OCI-LY3 (cell line): ENCODE measurements at regions not wholly inside any gene's neighbourhood (a gene's known extent, or its start where the extent isn't known, plus 50 kb on each side); places are given as distances from the start of the nearest gene placed in this dataset.

Experiments used
- H2AFZ ChIP-seq: fragments of 200-600, 300-600 bp; shearing (Covaris generic); 2 replicates; pipeline ENCODE4 v1.6.0; 2014; ENCODE audit warnings: antibody characterized with exemption, low read depth, low read length
- H3K27ac ChIP-seq: fragments of 200-600, 300-600 bp; sonication (generic); 2 replicates; pipeline ENCODE4 v1.5.1; 2014; ENCODE audit warnings: mild to moderate bottlenecking, low read length, moderate library complexity, mixed read lengths
- H3K27me3 ChIP-seq: fragments of 200-600, 300-600 bp; sonication (generic); 2 replicates; pipeline ENCODE4 v1.6.1; 2014; ENCODE audit warnings: low read depth, low read length, mixed read lengths
- H3K36me3 ChIP-seq: fragments of 200-600, 300-600 bp; sonication (generic); replicated peaks from 2 replicates; pipeline ENCODE3; 2014; ENCODE audit warnings: low read depth, low read length, mixed read lengths
- H3K4me1 ChIP-seq: fragments of 300-600, 200-600 bp; sonication (generic); 2 replicates; pipeline ENCODE4 v1.6.1; 2014; ENCODE audit warnings: low read length, mixed read lengths
- H3K4me2 ChIP-seq: fragments of 200-600, 300-600 bp; sonication (generic); 2 replicates; pipeline ENCODE4 v1.6.1; 2014; ENCODE audit warnings: low read length, mixed read lengths
- H3K4me3 ChIP-seq: fragments of 300-600, 200-600 bp; sonication (generic); 2 replicates; pipeline ENCODE4 v1.5.1; 2014; ENCODE audit warnings: antibody characterized with exemption, mild to moderate bottlenecking, low read length, moderate library complexity
- H3K79me2 ChIP-seq: fragments of 300-600, 200-600 bp; shearing (Covaris generic); 2 replicates; pipeline ENCODE4 v1.6.1; 2014; ENCODE audit warnings: mild to moderate bottlenecking, low read length, mixed read lengths
- H3K9ac ChIP-seq: fragments of 300-600, 200-600 bp; shearing (Covaris generic); 2 replicates; pipeline ENCODE4 v1.6.0; 2014; ENCODE audit warnings: mild to moderate bottlenecking, low read length, moderate library complexity
- H3K9me3 ChIP-seq: fragments of 200-600, 300-600 bp; shearing (Covaris generic); 2 replicates; pipeline ENCODE4 v1.6.1; 2014; ENCODE audit warnings: low read length, mixed read lengths; ENCODE audit not compliant: insufficient read depth
- H4K20me1 ChIP-seq: fragments of 200-600, 300-600 bp; sonication (generic); 2 replicates; pipeline ENCODE4 v1.6.1; 2016; ENCODE audit warnings: low read length, mixed read lengths; ENCODE audit not compliant: insufficient read depth
- CTCF ChIP-seq: fragments of 200-600, 300-600 bp; sonication (generic); IDR thresholded peaks from 2 replicates; pipeline ENCODE4 v1.5.1; 2014; ENCODE audit warnings: antibody characterized with exemption, low read length, low read depth
- EZH2phosphoT487 ChIP-seq: fragments of 200-600 bp; shearing (Covaris generic); IDR thresholded peaks from 2 replicates; pipeline ENCODE4 v1.6.1; 2018; ENCODE audit warnings: antibody characterized with exemption, mixed run types, low read depth

DNA sequence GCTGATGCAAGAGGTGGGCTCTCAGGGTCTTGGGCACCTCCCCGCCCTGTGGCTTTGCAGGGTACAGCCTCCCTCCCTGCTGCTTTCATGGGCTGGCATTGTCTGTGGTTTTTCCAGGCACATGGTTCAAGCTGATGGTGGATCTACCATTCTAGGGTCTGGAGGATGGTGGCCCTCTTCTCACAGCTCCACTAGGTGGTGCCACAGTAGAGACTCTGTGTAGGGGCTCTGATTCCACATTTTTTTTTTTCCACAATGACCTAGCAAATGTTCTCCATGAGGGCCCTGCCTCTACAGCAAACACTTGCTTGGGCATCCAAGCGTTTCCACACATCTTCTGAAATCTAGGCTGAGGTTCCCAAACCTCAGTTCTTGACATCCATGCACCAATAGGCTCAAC lies 657.9 kb upstream of the CT83 start:
- Histone ChIP-seq H3K4me3 (no peak overlapping the region), H3K4me1 (no peaks in the 10 kb centered on the region), H3K79me2 (no peaks in the 10 kb centered on the region), H3K36me3 (no peaks in the 10 kb centered on the region), H3K9ac (no peak overlapping the region), H2AFZ (no peak overlapping the region), H3K4me2 (no peak overlapping the region), H4K20me1 (no peaks in the 10 kb centered on the region), H3K9me3 (no peaks in the 10 kb centered on the region), H3K27me3 (no peaks in the 10 kb centered on the region), H3K27ac (no peak overlapping the region)
- TF ChIP-seq CTCF, result no peak
- TF ChIP-seq EZH2phosphoT487, result no peak

DNA sequence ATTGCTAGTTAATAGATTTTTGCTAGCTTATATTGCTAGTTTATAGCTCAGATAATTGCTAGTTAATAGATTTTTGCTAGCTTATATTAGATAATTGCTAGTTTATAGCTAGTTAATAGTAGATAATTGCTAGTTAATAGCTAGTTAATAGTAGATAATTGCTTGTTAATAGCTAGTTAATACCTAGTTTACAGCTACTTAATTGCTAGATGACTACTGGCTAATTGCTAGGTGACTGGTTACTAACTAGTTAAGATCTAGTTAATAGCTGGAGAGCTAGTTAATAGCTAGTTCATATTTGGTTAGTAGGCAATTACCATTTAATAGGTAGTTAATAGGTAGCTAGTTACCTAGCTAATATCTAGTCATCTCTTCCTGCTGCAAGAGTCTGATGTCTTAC lies 633.8 kb upstream of the CT83 start:
- no peaks in the 10 kb centered on the region for H3K36me3 ChIP-seq
- no peak overlapping the region for H2AFZ ChIP-seq

GRCh38 chrX:117095393-117095792 lies 632.6 kb upstream of the CT83 start:
- H3K9me3 ChIP-seq, result peaks cover 3% of the 10 kb centered on the region; the same call in 1 of the 2 replicates

More for the DNA sequence above, 633.8 kb upstream of the CT83 start:
- no peak overlapping the region for H3K4me3 ChIP-seq
- H3K4me1 ChIP-seq, result no peaks in the 10 kb centered on the region
- H4K20me1 ChIP-seq, result no peaks in the 10 kb centered on the region
- no peaks in the 10 kb centered on the region for H3K79me2 ChIP-seq
- TF ChIP-seq CTCF, result no peak
- no peak for TF ChIP-seq EZH2phosphoT487
- peaks cover 3% of the 10 kb centered on the region; the same call in 1 of the 2 replicates for H3K9me3 ChIP-seq
- H3K27ac ChIP-seq, result no peak overlapping the region
- H3K4me2 ChIP-seq, result no peak overlapping the region
- no peaks in the 10 kb centered on the region for H3K27me3 ChIP-seq
- no peak overlapping the region for H3K9ac ChIP-seq

DNA sequence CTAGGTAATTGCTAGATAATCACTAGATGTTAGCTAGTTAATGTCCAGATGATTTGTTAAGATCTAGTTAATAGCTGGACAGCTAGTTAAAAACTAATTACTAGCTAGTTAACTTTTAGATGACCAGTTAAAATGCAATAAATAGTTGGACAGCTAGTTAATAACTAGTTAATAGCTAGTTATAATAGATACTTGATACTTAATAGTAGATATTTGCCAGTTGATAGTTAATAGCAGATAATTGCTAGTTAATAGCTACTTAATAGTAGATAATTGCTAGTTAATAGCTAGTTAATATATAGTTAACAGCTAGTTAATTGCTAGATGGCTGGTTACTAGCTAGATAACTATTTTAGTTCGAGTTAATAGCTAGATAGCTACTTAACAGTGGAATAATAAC lies 631.4 kb upstream of the CT83 start:
- H2AFZ ChIP-seq, result no peak overlapping the region
- no peaks in the 10 kb centered on the region for H3K79me2 ChIP-seq

More at GRCh38 chrX:117095393-117095792, 632.6 kb upstream of the CT83 start:
- Histone ChIP-seq H4K20me1 (no peaks in the 10 kb centered on the region), H3K36me3 (no peaks in the 10 kb centered on the region), H3K4me3 (no peak overlapping the region), H3K79me2 (no peaks in the 10 kb centered on the region), H3K4me1 (no peaks in the 10 kb centered on the region), H3K9ac (no peak overlapping the region), H2AFZ (no peak overlapping the region), H3K4me2 (no peak overlapping the region), H3K27me3 (no peaks in the 10 kb centered on the region), H3K27ac (no peak overlapping the region)
- TF ChIP-seq EZH2phosphoT487 (no peak), CTCF (no peak)

More for the DNA sequence above, 631.4 kb upstream of the CT83 start:
- H3K4me1 ChIP-seq, result no peaks in the 10 kb centered on the region
- TF ChIP-seq CTCF, result no peak
- no peak for TF ChIP-seq EZH2phosphoT487
- no peak overlapping the region for H3K4me2 ChIP-seq
- no peaks in the 10 kb centered on the region for H3K36me3 ChIP-seq
- H4K20me1 ChIP-seq, result no peaks in the 10 kb centered on the region
- H3K9ac ChIP-seq, result no peak overlapping the region
- H3K27me3 ChIP-seq, result no peaks in the 10 kb centered on the region
- H3K4me3 ChIP-seq, result no peak overlapping the region
- peaks cover 3% of the 10 kb centered on the region; the same call in 1 of the 2 replicates for H3K9me3 ChIP-seq
- H3K27ac ChIP-seq, result no peak overlapping the region
